ENCODE measurements at regions not wholly inside any gene's neighbourhood (a gene's known extent, or its start where the extent isn't known, plus 50 kb on each side); places are given as distances from the start of the nearest gene placed in this dataset.
"Not testable (repeated sequence)": the region's sequence is repeated elsewhere in the genome, so short reads cannot be mapped to it uniquely, and the experiment has no call there.

GRCh38 chr20:19114410-19114809 lies 98.0 kb upstream of the SLC24A3 start:
- no peak for DNase-seq
- H3K27me3 Mint-ChIP-seq, result no peaks in the 10 kb centered on the region
- no peak overlapping the region for H3K27ac Mint-ChIP-seq
- H3K9me3 Mint-ChIP-seq, result no peaks in the 10 kb centered on the region
- POLR2A ChIA-PET, result no interaction called here
- CTCF ChIA-PET, result no interaction called here
- no peaks in the 10 kb centered on the region for H3K4me1 Mint-ChIP-seq
- H3K4me3 Mint-ChIP-seq, result no peak overlapping the region
- H3K36me3 Mint-ChIP-seq (ENCODE audit: low read depth), result no peaks in the 10 kb centered on the region

GRCh38 chr20:19115581-19115980 lies 96.9 kb upstream of the SLC24A3 start:
- POLR2A ChIA-PET, result no interaction called here
- CTCF ChIA-PET, result no interaction called here
- Mint-ChIP-seq H3K27me3 (no peaks in the 10 kb centered on the region), H3K27ac (no peak overlapping the region), H3K36me3 (ENCODE audit: low read depth) (no peaks in the 10 kb centered on the region), H3K4me1 (no peaks in the 10 kb centered on the region), H3K4me3 (no peak overlapping the region), H3K9me3 (no peaks in the 10 kb centered on the region)
- no peak for DNase-seq

- no peaks in the 10 kb centered on the region for H3K27me3 Mint-ChIP-seq
- no peaks in the 10 kb centered on the region for H3K4me1 Mint-ChIP-seq
- H3K4me3 Mint-ChIP-seq, result no peak overlapping the region
- ChIA-PET POLR2A (no interaction called here), CTCF (no interaction called here)
- DNase-seq, result no peak
- H3K9me3 Mint-ChIP-seq, result no peaks in the 10 kb centered on the region
- H3K36me3 Mint-ChIP-seq (ENCODE audit: low read depth), result no peaks in the 10 kb centered on the region
- no peak overlapping the region for H3K27ac Mint-ChIP-seq
Measured at GRCh38 chr20:19120011-19120410, 92.4 kb upstream of the SLC24A3 start.

- no peak overlapping the region for H3K27ac Mint-ChIP-seq
- no peaks in the 10 kb centered on the region for H3K4me1 Mint-ChIP-seq
- ChIA-PET CTCF (no interaction called here), POLR2A (no interaction called here)
- H3K36me3 Mint-ChIP-seq (ENCODE audit: low read depth), result no peaks in the 10 kb centered on the region
- DNase-seq, result no peak
- no peaks in the 10 kb centered on the region for H3K9me3 Mint-ChIP-seq
- no peaks in the 10 kb centered on the region for H3K27me3 Mint-ChIP-seq
- H3K4me3 Mint-ChIP-seq, result no peak overlapping the region
Measured at GRCh38 chr20:19120569-19120968, 91.9 kb upstream of the SLC24A3 start.

GRCh38 chr20:19121463-19121862 lies 91.0 kb upstream of the SLC24A3 start:
- no peak overlapping the region for H3K27ac Mint-ChIP-seq
- H3K4me1 Mint-ChIP-seq, result no peaks in the 10 kb centered on the region
- ChIA-PET CTCF (interaction anchor here (0.6 kb wide), 1 partner anchor 553 kb away, joined by 4 read pairs; no protein-coding TSS in a partner anchor), POLR2A (no interaction called here)
- no peak overlapping the region for H3K4me3 Mint-ChIP-seq
- no peak for DNase-seq
- H3K9me3 Mint-ChIP-seq, result no peaks in the 10 kb centered on the region
- H3K36me3 Mint-ChIP-seq (ENCODE audit: low read depth), result no peaks in the 10 kb centered on the region
- H3K27me3 Mint-ChIP-seq, result no peaks in the 10 kb centered on the region

- ChIA-PET POLR2A (no interaction called here), CTCF (interaction anchor here (0.6 kb wide), 1 partner anchor 553 kb away, joined by 4 read pairs; no protein-coding TSS in a partner anchor)
- no peaks in the 10 kb centered on the region for H3K4me1 Mint-ChIP-seq
- no peaks in the 10 kb centered on the region for H3K36me3 Mint-ChIP-seq (ENCODE audit: low read depth)
- no peaks in the 10 kb centered on the region for H3K9me3 Mint-ChIP-seq
- no peak for DNase-seq
- H3K27ac Mint-ChIP-seq, result no peak overlapping the region
- H3K27me3 Mint-ChIP-seq, result no peaks in the 10 kb centered on the region
- H3K4me3 Mint-ChIP-seq, result no peak overlapping the region
Measured at GRCh38 chr20:19121916-19122315, 90.5 kb upstream of the SLC24A3 start.

GRCh38 chr20:19122395-19122794 lies 90.0 kb upstream of the SLC24A3 start:
- no peak overlapping the region for H3K4me3 Mint-ChIP-seq
- DNase-seq, result no peak
- ChIA-PET CTCF (no interaction called here), POLR2A (no interaction called here)
- no peak overlapping the region for H3K27ac Mint-ChIP-seq
- no peaks in the 10 kb centered on the region for H3K27me3 Mint-ChIP-seq
- H3K9me3 Mint-ChIP-seq, result no peaks in the 10 kb centered on the region
- H3K36me3 Mint-ChIP-seq (ENCODE audit: low read depth), result no peaks in the 10 kb centered on the region
- H3K4me1 Mint-ChIP-seq, result no peaks in the 10 kb centered on the region

GRCh38 chr20:19125508-19125907 lies 86.9 kb upstream of the SLC24A3 start:
- ChIA-PET CTCF (no interaction called here), POLR2A (no interaction called here)
- H3K4me1 Mint-ChIP-seq, result no peaks in the 10 kb centered on the region
- no peaks in the 10 kb centered on the region for H3K9me3 Mint-ChIP-seq
- H3K27ac Mint-ChIP-seq, result no peak overlapping the region
- no peaks in the 10 kb centered on the region for H3K36me3 Mint-ChIP-seq (ENCODE audit: low read depth)
- DNase-seq, result no peak
- no peak overlapping the region for H3K4me3 Mint-ChIP-seq
- no peaks in the 10 kb centered on the region for H3K27me3 Mint-ChIP-seq

- no peak for DNase-seq
- Mint-ChIP-seq H3K4me3 (no peak overlapping the region), H3K9me3 (no peaks in the 10 kb centered on the region), H3K27ac (no peak overlapping the region), H3K36me3 (ENCODE audit: low read depth) (no peaks in the 10 kb centered on the region), H3K4me1 (no peaks in the 10 kb centered on the region), H3K27me3 (no peaks in the 10 kb centered on the region)
- CTCF ChIA-PET, result no interaction called here
- POLR2A ChIA-PET, result no interaction called here
Measured at GRCh38 chr20:19129306-19129705, 83.1 kb upstream of the SLC24A3 start.

- POLR2A ChIA-PET, result no interaction called here
- CTCF ChIA-PET, result no interaction called here
- H3K4me1 Mint-ChIP-seq, result no peaks in the 10 kb centered on the region
- no peaks in the 10 kb centered on the region for H3K9me3 Mint-ChIP-seq
- no peak for DNase-seq
- H3K36me3 Mint-ChIP-seq (ENCODE audit: low read depth), result no peaks in the 10 kb centered on the region
- no peaks in the 10 kb centered on the region for H3K27me3 Mint-ChIP-seq
- no peak overlapping the region for H3K4me3 Mint-ChIP-seq
- H3K27ac Mint-ChIP-seq, result no peak overlapping the region
Measured at GRCh38 chr20:19129976-19130612, 82.3 kb upstream of the SLC24A3 start.

- H3K36me3 Mint-ChIP-seq (ENCODE audit: low read depth), result no peaks in the 10 kb centered on the region
- no peak overlapping the region for H3K27ac Mint-ChIP-seq
- POLR2A ChIA-PET, result no interaction called here
- H3K4me1 Mint-ChIP-seq, result no peaks in the 10 kb centered on the region
- CTCF ChIA-PET, result no interaction called here
- DNase-seq, result no peak
- no peaks in the 10 kb centered on the region for H3K9me3 Mint-ChIP-seq
- no peak overlapping the region for H3K4me3 Mint-ChIP-seq
- H3K27me3 Mint-ChIP-seq, result no peaks in the 10 kb centered on the region
Measured at GRCh38 chr20:19130613-19130984, 81.8 kb upstream of the SLC24A3 start.

GRCh38 chr20:19137641-19138040 lies 74.8 kb upstream of the SLC24A3 start:
- POLR2A ChIA-PET, result no interaction called here
- no peaks in the 10 kb centered on the region for H3K27me3 Mint-ChIP-seq
- H3K9me3 Mint-ChIP-seq, result no peaks in the 10 kb centered on the region
- DNase-seq, result no peak
- no peak overlapping the region for H3K27ac Mint-ChIP-seq
- no peaks in the 10 kb centered on the region for H3K36me3 Mint-ChIP-seq (ENCODE audit: low read depth)
- no peak overlapping the region for H3K4me3 Mint-ChIP-seq
- CTCF ChIA-PET, result no interaction called here
- no peaks in the 10 kb centered on the region for H3K4me1 Mint-ChIP-seq

GRCh38 chr20:19138758-19139157 lies 73.7 kb upstream of the SLC24A3 start:
- H3K27me3 Mint-ChIP-seq, result no peaks in the 10 kb centered on the region
- ChIA-PET CTCF (no interaction called here), POLR2A (no interaction called here)
- H3K27ac Mint-ChIP-seq, result no peak overlapping the region
- DNase-seq, result no peak
- no peaks in the 10 kb centered on the region for H3K36me3 Mint-ChIP-seq (ENCODE audit: low read depth)
- H3K4me3 Mint-ChIP-seq, result no peak overlapping the region
- no peaks in the 10 kb centered on the region for H3K9me3 Mint-ChIP-seq
- no peaks in the 10 kb centered on the region for H3K4me1 Mint-ChIP-seq

- CTCF ChIA-PET; H3K27ac Mint-ChIP-seq; DNase-seq; H3K27me3 Mint-ChIP-seq; H3K4me1 Mint-ChIP-seq; POLR2A ChIA-PET; H3K4me3 Mint-ChIP-seq; H3K9me3 Mint-ChIP-seq; H3K36me3 Mint-ChIP-seq (ENCODE audit: low read depth): not testable (repeated sequence)
Measured at GRCh38 chr20:19139584-19139983, 72.9 kb upstream of the SLC24A3 start.

Data from activated CD4-positive, alpha-beta T cell treated with anti-CD3 and anti-CD28 coated beads, Interleukin-2, amount 10 ng/mL, durations not matched to agents 7 days and 5 days (primary cell).